MM.1S (cell line): ENCODE measurements at regions not wholly inside any gene's neighbourhood (a gene's known extent, or its start where the extent isn't known, plus 50 kb on each side); places are given as distances from the start of the nearest gene placed in this dataset.

Experiments
- CTCF ChIP-seq: fragments of 300-600 bp; sonication (generic); IDR thresholded peaks from 2 replicates; pipeline ENCODE4 v1.5.1; 2016; ENCODE audit warnings: antibody characterized with exemption, low read length, mixed read lengths
- EZH2phosphoT487 ChIP-seq: fragments of 300-600 bp; sonication (generic); IDR thresholded peaks from 2 replicates; pipeline ENCODE4 v1.6.1; 2018; ENCODE audit warnings: antibody characterized with exemption, low read length

GRCh38 chr7:153840861-153841260 lies 211.3 kb upstream of the DPP6 start:
- TF ChIP-seq CTCF (no peak), EZH2phosphoT487 (no peak)
